ENCODE measurements at regions not wholly inside any gene's neighbourhood (a gene's known extent, or its start where the extent isn't known, plus 50 kb on each side); places are given as distances from the start of the nearest gene placed in this dataset.

GRCh38 chr9:38159599-38159998 is 90.6 kb upstream of the SHB start:
- no peaks in the 10 kb centered on the region for H3F3A ChIP-seq (replicated peaks; ENCODE audit: low read depth)
- H3K36me3 Mint-ChIP-seq (ENCODE audit: low read depth) = no peaks in the 10 kb centered on the region
- H3K4me3 Mint-ChIP-seq = no peak overlapping the region
- no peaks in the 10 kb centered on the region for H3K9me3 Mint-ChIP-seq
- H3K79me2 ChIP-seq (replicated peaks; ENCODE audit: insufficient read depth) = no peaks in the 10 kb centered on the region
- H3K27me3 ChIP-seq (ENCODE audit: insufficient read depth) = no peaks in the 10 kb centered on the region
- no peaks in the 10 kb centered on the region for H3K9me2 ChIP-seq (ENCODE audit: insufficient read depth)
- H3K27ac Mint-ChIP-seq = no peak overlapping the region
- peaks cover 7% of the 10 kb centered on the region for H3K27me3 Mint-ChIP-seq (ENCODE audit: insufficient read depth, low read depth, poor library complexity)
- H3K27ac ChIP-seq (ENCODE audit: low read depth) = no peak overlapping the region
- H3K4me2 ChIP-seq = no peak overlapping the region
- H3K4me3 ChIP-seq = no peak overlapping the region
- no peak for DNase-seq (ENCODE audit: low spot score)
- H3K4me1 ChIP-seq (ENCODE audit: insufficient read depth) = no peaks in the 10 kb centered on the region
- H3K36me3 ChIP-seq (ENCODE audit: insufficient read depth) = no peaks in the 10 kb centered on the region
- TF ChIP-seq STAT1 (IDR thresholded peaks at IDR 0.05; ENCODE audit: unreplicated experiment) (no peak), JUNB (IDR thresholded peaks at IDR 0.05; ENCODE audit: unreplicated experiment) (no peak), ETS1 (IDR thresholded peaks at IDR 0.05) (no peak), NANOG (IDR thresholded peaks at IDR 0.05; ENCODE audit: borderline replicate concordance) (no peak), CREB1 (CRISPR knock-in tag; IDR thresholded peaks at IDR 0.05; ENCODE audit: low read depth) (no peak), EZH2phosphoT487 (IDR thresholded peaks at IDR 0.05; ENCODE audit: unreplicated experiment) (no peak)
- TF ChIP-seq, protein P1, sequence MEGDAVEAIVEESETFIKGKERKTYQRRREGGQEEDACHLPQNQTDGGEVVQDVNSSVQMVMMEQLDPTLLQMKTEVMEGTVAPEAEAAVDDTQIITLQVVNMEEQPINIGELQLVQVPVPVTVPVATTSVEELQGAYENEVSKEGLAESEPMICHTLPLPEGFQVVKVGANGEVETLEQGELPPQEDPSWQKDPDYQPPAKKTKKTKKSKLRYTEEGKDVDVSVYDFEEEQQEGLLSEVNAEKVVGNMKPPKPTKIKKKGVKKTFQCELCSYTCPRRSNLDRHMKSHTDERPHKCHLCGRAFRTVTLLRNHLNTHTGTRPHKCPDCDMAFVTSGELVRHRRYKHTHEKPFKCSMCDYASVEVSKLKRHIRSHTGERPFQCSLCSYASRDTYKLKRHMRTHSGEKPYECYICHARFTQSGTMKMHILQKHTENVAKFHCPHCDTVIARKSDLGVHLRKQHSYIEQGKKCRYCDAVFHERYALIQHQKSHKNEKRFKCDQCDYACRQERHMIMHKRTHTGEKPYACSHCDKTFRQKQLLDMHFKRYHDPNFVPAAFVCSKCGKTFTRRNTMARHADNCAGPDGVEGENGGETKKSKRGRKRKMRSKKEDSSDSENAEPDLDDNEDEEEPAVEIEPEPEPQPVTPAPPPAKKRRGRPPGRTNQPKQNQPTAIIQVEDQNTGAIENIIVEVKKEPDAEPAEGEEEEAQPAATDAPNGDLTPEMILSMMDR (conservative IDR thresholded peaks at IDR 0.05; ENCODE audit: low read depth in 2 of 2) = no peak
- TF ChIP-seq, protein P2, sequence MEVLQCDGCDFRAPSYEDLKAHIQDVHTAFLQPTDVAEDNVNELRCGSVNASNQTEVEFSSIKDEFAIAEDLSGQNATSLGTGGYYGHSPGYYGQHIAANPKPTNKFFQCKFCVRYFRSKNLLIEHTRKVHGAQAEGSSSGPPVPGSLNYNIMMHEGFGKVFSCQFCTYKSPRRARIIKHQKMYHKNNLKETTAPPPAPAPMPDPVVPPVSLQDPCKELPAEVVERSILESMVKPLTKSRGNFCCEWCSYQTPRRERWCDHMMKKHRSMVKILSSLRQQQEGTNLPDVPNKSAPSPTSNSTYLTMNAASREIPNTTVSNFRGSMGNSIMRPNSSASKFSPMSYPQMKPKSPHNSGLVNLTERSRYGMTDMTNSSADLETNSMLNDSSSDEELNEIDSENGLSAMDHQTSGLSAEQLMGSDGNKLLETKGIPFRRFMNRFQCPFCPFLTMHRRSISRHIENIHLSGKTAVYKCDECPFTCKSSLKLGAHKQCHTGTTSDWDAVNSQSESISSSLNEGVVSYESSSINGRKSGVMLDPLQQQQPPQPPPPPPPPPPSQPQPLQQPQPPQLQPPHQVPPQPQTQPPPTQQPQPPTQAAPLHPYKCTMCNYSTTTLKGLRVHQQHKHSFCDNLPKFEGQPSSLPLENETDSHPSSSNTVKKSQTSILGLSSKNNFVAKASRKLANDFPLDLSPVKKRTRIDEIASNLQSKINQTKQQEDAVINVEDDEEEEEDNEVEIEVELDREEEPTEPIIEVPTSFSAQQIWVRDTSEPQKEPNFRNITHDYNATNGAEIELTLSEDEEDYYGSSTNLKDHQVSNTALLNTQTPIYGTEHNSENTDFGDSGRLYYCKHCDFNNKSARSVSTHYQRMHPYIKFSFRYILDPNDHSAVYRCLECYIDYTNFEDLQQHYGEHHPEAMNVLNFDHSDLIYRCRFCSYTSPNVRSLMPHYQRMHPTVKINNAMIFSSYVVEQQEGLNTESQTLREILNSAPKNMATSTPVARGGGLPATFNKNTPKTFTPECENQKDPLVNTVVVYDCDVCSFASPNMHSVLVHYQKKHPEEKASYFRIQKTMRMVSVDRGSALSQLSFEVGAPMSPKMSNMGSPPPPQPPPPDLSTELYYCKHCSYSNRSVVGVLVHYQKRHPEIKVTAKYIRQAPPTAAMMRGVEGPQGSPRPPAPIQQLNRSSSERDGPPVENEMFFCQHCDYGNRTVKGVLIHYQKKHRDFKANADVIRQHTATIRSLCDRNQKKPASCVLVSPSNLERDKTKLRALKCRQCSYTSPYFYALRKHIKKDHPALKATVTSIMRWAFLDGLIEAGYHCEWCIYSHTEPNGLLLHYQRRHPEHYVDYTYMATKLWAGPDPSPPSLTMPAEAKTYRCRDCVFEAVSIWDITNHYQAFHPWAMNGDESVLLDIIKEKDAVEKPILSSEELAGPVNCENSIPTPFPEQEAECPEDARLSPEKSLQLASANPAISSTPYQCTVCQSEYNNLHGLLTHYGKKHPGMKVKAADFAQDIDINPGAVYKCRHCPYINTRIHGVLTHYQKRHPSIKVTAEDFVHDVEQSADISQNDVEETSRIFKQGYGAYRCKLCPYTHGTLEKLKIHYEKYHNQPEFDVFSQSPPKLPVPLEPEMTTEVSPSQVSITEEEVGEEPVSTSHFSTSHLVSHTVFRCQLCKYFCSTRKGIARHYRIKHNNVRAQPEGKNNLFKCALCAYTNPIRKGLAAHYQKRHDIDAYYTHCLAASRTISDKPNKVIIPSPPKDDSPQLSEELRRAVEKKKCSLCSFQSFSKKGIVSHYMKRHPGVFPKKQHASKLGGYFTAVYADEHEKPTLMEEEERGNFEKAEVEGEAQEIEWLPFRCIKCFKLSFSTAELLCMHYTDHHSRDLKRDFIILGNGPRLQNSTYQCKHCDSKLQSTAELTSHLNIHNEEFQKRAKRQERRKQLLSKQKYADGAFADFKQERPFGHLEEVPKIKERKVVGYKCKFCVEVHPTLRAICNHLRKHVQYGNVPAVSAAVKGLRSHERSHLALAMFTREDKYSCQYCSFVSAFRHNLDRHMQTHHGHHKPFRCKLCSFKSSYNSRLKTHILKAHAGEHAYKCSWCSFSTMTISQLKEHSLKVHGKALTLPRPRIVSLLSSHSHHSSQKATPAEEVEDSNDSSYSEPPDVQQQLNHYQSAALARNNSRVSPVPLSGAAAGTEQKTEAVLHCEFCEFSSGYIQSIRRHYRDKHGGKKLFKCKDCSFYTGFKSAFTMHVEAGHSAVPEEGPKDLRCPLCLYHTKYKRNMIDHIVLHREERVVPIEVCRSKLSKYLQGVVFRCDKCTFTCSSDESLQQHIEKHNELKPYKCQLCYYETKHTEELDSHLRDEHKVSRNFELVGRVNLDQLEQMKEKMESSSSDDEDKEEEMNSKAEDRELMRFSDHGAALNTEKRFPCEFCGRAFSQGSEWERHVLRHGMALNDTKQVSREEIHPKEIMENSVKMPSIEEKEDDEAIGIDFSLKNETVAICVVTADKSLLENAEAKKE (CRISPR knock-in tag; IDR thresholded peaks at IDR 0.05) = no peak
- ATAC-seq = no peak
- H3K4me1 Mint-ChIP-seq = no peaks in the 10 kb centered on the region
- H4K20me1 ChIP-seq (replicated peaks; ENCODE audit: insufficient read depth) = no peaks in the 10 kb centered on the region
- H2AFZ ChIP-seq = no peak overlapping the region

All from GM23338 (cell line).